ENCODE measurements at regions not wholly inside any gene's neighbourhood (a gene's known extent, or its start where the extent isn't known, plus 50 kb on each side); places are given as distances from the start of the nearest gene placed in this dataset.

DNA sequence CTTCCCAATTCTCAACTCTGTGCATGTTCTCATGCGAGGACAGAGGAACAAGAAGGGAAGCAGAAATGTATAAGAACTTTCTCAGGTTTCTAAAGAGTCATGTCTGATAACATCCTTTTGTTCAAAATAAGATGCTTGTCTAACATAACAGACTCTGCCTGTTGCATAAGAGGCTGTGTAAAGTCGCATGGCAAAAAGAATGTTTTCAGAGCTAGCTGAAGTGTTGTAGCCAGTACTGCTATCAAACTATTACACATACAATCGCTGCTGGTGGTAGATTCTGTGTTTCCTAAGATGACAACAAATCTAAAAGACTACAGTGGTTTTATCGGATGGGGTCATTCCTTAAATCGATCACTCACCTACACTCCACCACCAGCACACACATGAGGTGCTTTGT is 487.5 kb downstream of the IRS1 start:
- no peaks in the 10 kb centered on the region for H3K9me3 ChIP-seq (ENCODE audit: control insufficient read depth, insufficient read depth, low read depth, low read length)
- peak in 1 of 2 donors; percentile 26 for DNase-seq (ENCODE audit: low read depth in 2 of 2)
- no peak for TF ChIP-seq EZH2 (IDR thresholded peaks at IDR 0.05; ENCODE audit: low read length, missing control alignments)
- TF ChIP-seq, protein P1, sequence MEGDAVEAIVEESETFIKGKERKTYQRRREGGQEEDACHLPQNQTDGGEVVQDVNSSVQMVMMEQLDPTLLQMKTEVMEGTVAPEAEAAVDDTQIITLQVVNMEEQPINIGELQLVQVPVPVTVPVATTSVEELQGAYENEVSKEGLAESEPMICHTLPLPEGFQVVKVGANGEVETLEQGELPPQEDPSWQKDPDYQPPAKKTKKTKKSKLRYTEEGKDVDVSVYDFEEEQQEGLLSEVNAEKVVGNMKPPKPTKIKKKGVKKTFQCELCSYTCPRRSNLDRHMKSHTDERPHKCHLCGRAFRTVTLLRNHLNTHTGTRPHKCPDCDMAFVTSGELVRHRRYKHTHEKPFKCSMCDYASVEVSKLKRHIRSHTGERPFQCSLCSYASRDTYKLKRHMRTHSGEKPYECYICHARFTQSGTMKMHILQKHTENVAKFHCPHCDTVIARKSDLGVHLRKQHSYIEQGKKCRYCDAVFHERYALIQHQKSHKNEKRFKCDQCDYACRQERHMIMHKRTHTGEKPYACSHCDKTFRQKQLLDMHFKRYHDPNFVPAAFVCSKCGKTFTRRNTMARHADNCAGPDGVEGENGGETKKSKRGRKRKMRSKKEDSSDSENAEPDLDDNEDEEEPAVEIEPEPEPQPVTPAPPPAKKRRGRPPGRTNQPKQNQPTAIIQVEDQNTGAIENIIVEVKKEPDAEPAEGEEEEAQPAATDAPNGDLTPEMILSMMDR (conservative IDR thresholded peaks at IDR 0.05 in 1 of 2, IDR thresholded peaks at IDR 0.05 in 1 of 2; ENCODE audit: low read depth in 1 of 2, low read length in 2 of 2), result no peak

DNA sequence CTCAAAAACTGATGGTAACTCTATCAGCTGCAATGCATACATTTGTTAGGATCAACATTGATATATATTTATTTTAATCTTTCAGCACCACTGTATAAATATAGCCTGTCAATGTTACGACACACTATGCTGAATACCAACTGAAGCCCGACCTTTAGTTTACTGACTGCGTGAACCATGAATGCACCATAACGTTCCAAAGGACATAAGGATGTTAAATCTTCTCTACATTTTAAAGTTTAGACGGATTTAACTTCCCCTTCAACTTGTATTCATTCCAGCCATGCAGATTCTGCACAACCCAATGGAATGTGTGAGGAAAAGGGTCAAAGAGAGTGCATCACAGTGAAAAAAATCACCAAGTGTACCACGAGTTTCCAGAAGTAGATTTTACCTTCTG is 489.5 kb downstream of the IRS1 start:
- Histone ChIP-seq H3K9me3 (ENCODE audit: control insufficient read depth, insufficient read depth, low read depth, low read length) (no peaks in the 10 kb centered on the region), H3K9ac (ENCODE audit: insufficient read depth, low read length) (no peak overlapping the region), H3K4me3 (replicated peaks in 1 of 4; ENCODE audit: control extremely low read depth in 1 of 4, insufficient read depth in 1 of 4, low read depth in 3 of 4, low read length in 4 of 4) (no peak overlapping the region), H3K4me2 (ENCODE audit: extremely low read depth, insufficient read depth, low read length) (no peak overlapping the region), H2AFZ (ENCODE audit: low read length) (no peak overlapping the region), H3K27ac (ENCODE audit: insufficient read depth, low read length) (no peak overlapping the region), H4K20me1 (ENCODE audit: control insufficient read depth, extremely low read depth, insufficient read depth, low read length) (no peaks in the 10 kb centered on the region), H3K36me3 (ENCODE audit: control insufficient read depth, insufficient read depth, low read length) (no peaks in the 10 kb centered on the region), H3K4me1 (ENCODE audit: control insufficient read depth, extremely low read depth, insufficient read depth, low read length) (peaks cover 2% of the 10 kb centered on the region), H3K79me2 (ENCODE audit: control insufficient read depth, insufficient read depth, low read length) (no peaks in the 10 kb centered on the region), H3K27me3 (ENCODE audit: control insufficient read depth, insufficient read depth, low read length) (no peaks in the 10 kb centered on the region)
- TF ChIP-seq EZH2 (IDR thresholded peaks at IDR 0.05; ENCODE audit: low read length, missing control alignments), result no peak
- TF ChIP-seq, protein P1 (conservative IDR thresholded peaks at IDR 0.05 in 1 of 2, IDR thresholded peaks at IDR 0.05 in 1 of 2; ENCODE audit: low read depth in 1 of 2, low read length in 2 of 2), result no peak
- DNase-seq (ENCODE audit: low read depth in 2 of 2), result peak; percentile 51 to 93

More for the DNA sequence above, 487.5 kb downstream of the IRS1 start:
- Histone ChIP-seq H3K4me1 (ENCODE audit: control insufficient read depth, extremely low read depth, insufficient read depth, low read length) (peaks cover 2% of the 10 kb centered on the region), H3K4me2 (ENCODE audit: extremely low read depth, insufficient read depth, low read length) (no peak overlapping the region), H3K27me3 (ENCODE audit: control insufficient read depth, insufficient read depth, low read length) (no peaks in the 10 kb centered on the region), H3K9ac (ENCODE audit: insufficient read depth, low read length) (no peak overlapping the region), H2AFZ (ENCODE audit: low read length) (no peak overlapping the region), H3K36me3 (ENCODE audit: control insufficient read depth, insufficient read depth, low read length) (no peaks in the 10 kb centered on the region), H3K27ac (ENCODE audit: insufficient read depth, low read length) (no peak overlapping the region), H4K20me1 (ENCODE audit: control insufficient read depth, extremely low read depth, insufficient read depth, low read length) (no peaks in the 10 kb centered on the region), H3K79me2 (ENCODE audit: control insufficient read depth, insufficient read depth, low read length) (no peaks in the 10 kb centered on the region), H3K4me3 (replicated peaks in 1 of 4; ENCODE audit: control extremely low read depth in 1 of 4, insufficient read depth in 1 of 4, low read depth in 3 of 4, low read length in 4 of 4) (no peak overlapping the region)

GRCh38 chr2:226308986-226309385 is 490.6 kb downstream of the IRS1 start:
- Histone ChIP-seq H3K27ac (ENCODE audit: insufficient read depth, low read length) (no peak overlapping the region), H3K4me3 (replicated peaks in 1 of 4; ENCODE audit: control extremely low read depth in 1 of 4, insufficient read depth in 1 of 4, low read depth in 3 of 4, low read length in 4 of 4) (no peak overlapping the region), H3K79me2 (ENCODE audit: control insufficient read depth, insufficient read depth, low read length) (no peaks in the 10 kb centered on the region), H3K9ac (ENCODE audit: insufficient read depth, low read length) (no peak overlapping the region), H4K20me1 (ENCODE audit: control insufficient read depth, extremely low read depth, insufficient read depth, low read length) (no peaks in the 10 kb centered on the region), H3K9me3 (ENCODE audit: control insufficient read depth, insufficient read depth, low read depth, low read length) (no peaks in the 10 kb centered on the region), H3K4me2 (ENCODE audit: extremely low read depth, insufficient read depth, low read length) (no peak overlapping the region), H3K36me3 (ENCODE audit: control insufficient read depth, insufficient read depth, low read length) (no peaks in the 10 kb centered on the region), H2AFZ (ENCODE audit: low read length) (no peak overlapping the region), H3K27me3 (ENCODE audit: control insufficient read depth, insufficient read depth, low read length) (no peaks in the 10 kb centered on the region), H3K4me1 (ENCODE audit: control insufficient read depth, extremely low read depth, insufficient read depth, low read length) (peaks cover 2% of the 10 kb centered on the region)
- TF ChIP-seq, protein P1 (conservative IDR thresholded peaks at IDR 0.05 in 1 of 2, IDR thresholded peaks at IDR 0.05 in 1 of 2; ENCODE audit: low read depth in 1 of 2, low read length in 2 of 2), result no peak
- TF ChIP-seq EZH2 (IDR thresholded peaks at IDR 0.05; ENCODE audit: low read length, missing control alignments), result no peak
- peak; percentile 32 to 61 for DNase-seq (ENCODE audit: low read depth in 2 of 2)
